B cell (primary cell): ENCODE measurements at regions not wholly inside any gene's neighbourhood (a gene's known extent, or its start where the extent isn't known, plus 50 kb on each side); places are given as distances from the start of the nearest gene placed in this dataset.

Experiments
- EZH2 ChIP-seq: IDR thresholded peaks from 2 replicates; pipeline ENCODE4 v1.6.1; 2012; ENCODE audit warnings: borderline replicate concordance, low read depth, mild to moderate bottlenecking, moderate library complexity, low read length; ENCODE audit not compliant: insufficient read depth, poor library complexity, severe bottlenecking
- TF ChIP-seq, protein P1 (sequence below): fragments of 200-600 bp; IDR thresholded peaks from one replicate; pipeline ENCODE4 v1.8.0; 2022; ENCODE audit warnings: antibody characterized with exemption, mild to moderate bottlenecking

DNA sequence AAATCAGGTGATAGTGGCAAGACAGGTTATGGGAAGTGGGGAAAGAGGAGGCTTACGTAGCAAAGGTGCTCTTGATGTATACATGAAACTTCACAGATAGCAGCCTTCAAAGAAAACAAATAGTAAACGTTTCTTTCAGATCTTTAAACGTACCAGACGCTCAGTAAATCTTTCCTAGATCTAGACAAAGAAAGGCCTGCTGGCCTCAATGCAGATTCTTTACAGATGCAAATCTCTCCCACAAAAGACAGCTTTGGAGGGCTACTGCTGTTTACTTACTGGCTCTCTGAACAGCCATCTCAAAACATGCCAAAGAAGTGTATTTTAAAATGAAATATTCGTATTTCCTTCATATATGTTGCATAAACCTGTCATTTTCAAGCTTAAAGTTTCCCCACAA lies 1279.9 kb upstream of the NRXN1 start:
- TF ChIP-seq, protein P1, sequence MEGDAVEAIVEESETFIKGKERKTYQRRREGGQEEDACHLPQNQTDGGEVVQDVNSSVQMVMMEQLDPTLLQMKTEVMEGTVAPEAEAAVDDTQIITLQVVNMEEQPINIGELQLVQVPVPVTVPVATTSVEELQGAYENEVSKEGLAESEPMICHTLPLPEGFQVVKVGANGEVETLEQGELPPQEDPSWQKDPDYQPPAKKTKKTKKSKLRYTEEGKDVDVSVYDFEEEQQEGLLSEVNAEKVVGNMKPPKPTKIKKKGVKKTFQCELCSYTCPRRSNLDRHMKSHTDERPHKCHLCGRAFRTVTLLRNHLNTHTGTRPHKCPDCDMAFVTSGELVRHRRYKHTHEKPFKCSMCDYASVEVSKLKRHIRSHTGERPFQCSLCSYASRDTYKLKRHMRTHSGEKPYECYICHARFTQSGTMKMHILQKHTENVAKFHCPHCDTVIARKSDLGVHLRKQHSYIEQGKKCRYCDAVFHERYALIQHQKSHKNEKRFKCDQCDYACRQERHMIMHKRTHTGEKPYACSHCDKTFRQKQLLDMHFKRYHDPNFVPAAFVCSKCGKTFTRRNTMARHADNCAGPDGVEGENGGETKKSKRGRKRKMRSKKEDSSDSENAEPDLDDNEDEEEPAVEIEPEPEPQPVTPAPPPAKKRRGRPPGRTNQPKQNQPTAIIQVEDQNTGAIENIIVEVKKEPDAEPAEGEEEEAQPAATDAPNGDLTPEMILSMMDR, result no peak
- no peak for TF ChIP-seq EZH2
